ENCODE measurements at regions not wholly inside any gene's neighbourhood (a gene's known extent, or its start where the extent isn't known, plus 50 kb on each side); places are given as distances from the start of the nearest gene placed in this dataset.
"Not testable (repeated sequence)": the region's sequence is repeated elsewhere in the genome, so short reads cannot be mapped to it uniquely, and the experiment has no call there.

- DNase-seq = not testable (repeated sequence)
These were observed 140.5 kb upstream of the ZNF322 start for GRCh38 chr6:26799903-26800633.

GRCh38 chr6:26803762-26804161, 144.2 kb upstream of the ZNF322 start:
- not testable (repeated sequence) for DNase-seq

GRCh38 chr6:26811486-26812116, 152.1 kb upstream of the ZNF322 start:
- not testable (repeated sequence) for DNase-seq

GRCh38 chr6:26818640-26819225, 159.2 kb upstream of the ZNF322 start:
- not testable (repeated sequence) for DNase-seq

- not testable (repeated sequence) for DNase-seq
These were observed 168.4 kb upstream of the ZNF322 start for GRCh38 chr6:26827965-26828364.

- not testable (repeated sequence) for DNase-seq
These were observed 169.9 kb upstream of the ZNF322 start for GRCh38 chr6:26829480-26829879.

- DNase-seq = not testable (repeated sequence)
These were observed 171.4 kb upstream of the ZNF322 start for GRCh38 chr6:26830992-26831391.

- DNase-seq = not testable (repeated sequence)
These were observed 176.2 kb upstream of the ZNF322 start for GRCh38 chr6:26835707-26836106.

GRCh38 chr6:26836657-26837056, 177.1 kb upstream of the ZNF322 start:
- DNase-seq = not testable (repeated sequence)

- not testable (repeated sequence) for DNase-seq
These were observed 185.3 kb upstream of the ZNF322 start for GRCh38 chr6:26844823-26845222.

GRCh38 chr6:26857289-26857688, 197.7 kb upstream of the ZNF322 start:
- not testable (repeated sequence) for DNase-seq

- not testable (repeated sequence) for DNase-seq
These were observed 199.7 kb upstream of the ZNF322 start for GRCh38 chr6:26859067-26859770.

GRCh38 chr6:26859771-26860163, 200.2 kb upstream of the ZNF322 start:
- not testable (repeated sequence) for DNase-seq

GRCh38 chr6:26861913-26862312, 202.4 kb upstream of the ZNF322 start:
- not testable (repeated sequence) for DNase-seq

- not testable (repeated sequence) for DNase-seq
These were observed 204.1 kb upstream of the ZNF322 start for GRCh38 chr6:26863641-26864040.

- not testable (repeated sequence) for DNase-seq
These were observed 239.2 kb upstream of the ZNF322 start for GRCh38 chr6:26898785-26899184.

GRCh38 chr6:26924206-26924605, 264.7 kb upstream of the ZNF322 start:
- DNase-seq = peak; percentile 28

GRCh38 chr6:26928190-26928589, 268.6 kb upstream of the ZNF322 start:
- not testable (repeated sequence) for DNase-seq

GRCh38 chr6:26937258-26937657, 277.7 kb upstream of the ZNF322 start:
- not testable (repeated sequence) for DNase-seq

- DNase-seq = not testable (repeated sequence)
These were observed 291.7 kb upstream of the ZNF322 start for GRCh38 chr6:26951211-26951610.

GRCh38 chr6:26956078-26956600, 291.4 kb upstream of the PRSS16 start:
- DNase-seq = peak; percentile 83

- DNase-seq = peak; percentile 66
These were observed 290.8 kb upstream of the PRSS16 start for GRCh38 chr6:26956601-26957184.
